ENCODE measurements at regions not wholly inside any gene's neighbourhood (a gene's known extent, or its start where the extent isn't known, plus 50 kb on each side); places are given as distances from the start of the nearest gene placed in this dataset.

DNA sequence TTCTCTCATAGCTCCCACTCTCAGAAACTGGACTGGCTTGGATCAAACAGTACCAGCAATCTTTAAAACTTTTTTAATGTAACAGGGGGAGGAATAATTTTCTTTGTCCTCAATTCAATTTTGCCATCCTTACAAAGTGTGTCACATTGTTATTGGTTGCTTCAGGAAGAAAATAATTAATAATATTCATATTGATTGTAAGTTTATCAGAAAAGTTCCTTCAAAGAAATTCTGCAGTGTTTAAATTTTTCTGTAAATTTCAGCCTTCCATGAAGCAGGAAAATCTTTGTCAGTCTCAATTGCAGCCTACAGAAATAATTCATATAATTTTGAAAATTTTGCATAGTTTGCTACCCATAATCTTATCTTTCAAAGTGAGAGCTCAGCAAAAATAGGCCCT, 1119.1 kb upstream of the ATXN7L3B start:
- TF ChIP-seq POLR2A (IDR thresholded peaks at IDR 0.05; ENCODE audit: low read length) (no peak), GATA1 (IDR thresholded peaks at IDR 0.05; ENCODE audit: low read depth, low read length) (no peak)

Data from erythroblast (primary cell).